ENCODE measurements at regions not wholly inside any gene's neighbourhood (a gene's known extent, or its start where the extent isn't known, plus 50 kb on each side); places are given as distances from the start of the nearest gene placed in this dataset.

DNA sequence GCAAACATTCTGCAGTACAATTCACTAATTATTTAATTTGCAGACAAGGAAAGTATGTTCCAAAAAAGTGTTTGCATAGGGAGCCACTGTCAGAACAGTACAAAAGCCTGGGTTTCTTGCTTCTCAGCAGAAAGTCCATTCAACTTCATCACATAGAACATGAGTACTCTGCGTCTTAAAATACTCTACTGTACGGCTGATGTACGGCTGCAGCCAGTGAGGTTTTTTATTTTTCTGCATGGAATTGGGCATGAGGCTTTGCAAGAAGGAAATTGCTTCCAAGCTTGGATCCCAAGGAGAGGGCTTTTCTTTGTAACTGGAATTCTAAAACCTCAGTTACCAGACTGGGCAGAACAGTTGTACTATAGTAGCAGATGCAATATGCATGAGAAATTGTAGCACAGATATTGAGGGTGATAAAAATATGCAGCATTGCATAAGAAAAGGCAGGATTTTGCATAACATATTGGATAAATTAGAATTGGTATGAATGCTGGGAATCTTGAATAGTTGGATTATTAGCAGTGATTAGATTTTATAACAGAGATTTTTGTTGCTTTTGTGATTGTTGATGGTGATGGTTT is 178.1 kb upstream of the CDH9 start:
- DNase-seq (ENCODE audit: low spot score): no peak
- TF ChIP-seq, protein P1, sequence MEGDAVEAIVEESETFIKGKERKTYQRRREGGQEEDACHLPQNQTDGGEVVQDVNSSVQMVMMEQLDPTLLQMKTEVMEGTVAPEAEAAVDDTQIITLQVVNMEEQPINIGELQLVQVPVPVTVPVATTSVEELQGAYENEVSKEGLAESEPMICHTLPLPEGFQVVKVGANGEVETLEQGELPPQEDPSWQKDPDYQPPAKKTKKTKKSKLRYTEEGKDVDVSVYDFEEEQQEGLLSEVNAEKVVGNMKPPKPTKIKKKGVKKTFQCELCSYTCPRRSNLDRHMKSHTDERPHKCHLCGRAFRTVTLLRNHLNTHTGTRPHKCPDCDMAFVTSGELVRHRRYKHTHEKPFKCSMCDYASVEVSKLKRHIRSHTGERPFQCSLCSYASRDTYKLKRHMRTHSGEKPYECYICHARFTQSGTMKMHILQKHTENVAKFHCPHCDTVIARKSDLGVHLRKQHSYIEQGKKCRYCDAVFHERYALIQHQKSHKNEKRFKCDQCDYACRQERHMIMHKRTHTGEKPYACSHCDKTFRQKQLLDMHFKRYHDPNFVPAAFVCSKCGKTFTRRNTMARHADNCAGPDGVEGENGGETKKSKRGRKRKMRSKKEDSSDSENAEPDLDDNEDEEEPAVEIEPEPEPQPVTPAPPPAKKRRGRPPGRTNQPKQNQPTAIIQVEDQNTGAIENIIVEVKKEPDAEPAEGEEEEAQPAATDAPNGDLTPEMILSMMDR (IDR thresholded peaks at IDR 0.05; ENCODE audit: extremely low read depth, missing control alignments): no peak

GRCh38 chr5:27208051-27208450 is 169.7 kb upstream of the CDH9 start:
- no peak for DNase-seq (ENCODE audit: low spot score)
- TF ChIP-seq, protein P1 (IDR thresholded peaks at IDR 0.05; ENCODE audit: extremely low read depth, missing control alignments): no peak

DNA sequence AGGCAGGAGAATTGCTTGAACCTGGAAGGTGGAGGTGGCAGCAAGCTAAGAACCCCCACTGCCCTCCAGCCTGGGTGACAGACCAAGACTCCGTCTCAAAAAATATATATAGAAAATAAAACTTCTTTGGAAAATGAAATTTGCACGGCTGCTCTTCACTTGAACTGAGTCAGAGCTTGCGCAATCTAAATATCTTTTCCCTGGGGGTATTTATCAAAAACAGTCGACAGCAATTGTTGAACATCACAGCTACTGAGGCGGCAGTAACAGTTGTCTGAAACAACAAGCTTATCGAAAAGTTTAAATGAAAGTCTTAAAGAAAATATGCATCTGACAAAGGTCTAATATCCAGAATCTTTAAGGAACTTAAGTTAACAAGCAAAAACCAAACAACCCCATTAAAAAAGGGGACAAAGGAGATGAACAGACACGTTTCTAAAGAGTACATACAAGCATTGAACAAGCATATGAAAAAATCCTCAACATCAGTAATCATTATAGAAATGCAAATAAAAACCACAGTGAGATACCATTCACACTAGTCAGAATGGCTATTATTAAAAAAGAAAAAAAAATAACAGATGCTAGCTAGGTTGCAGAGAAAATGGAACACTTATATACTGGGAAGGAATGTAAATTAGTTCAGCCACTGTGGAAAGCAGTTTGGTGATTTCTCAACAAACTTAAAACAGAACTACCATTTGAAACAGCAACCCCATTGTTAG is 153.6 kb upstream of the CDH9 start:
- DNase-seq (ENCODE audit: low spot score): no peak
- TF ChIP-seq, protein P1 (IDR thresholded peaks at IDR 0.05; ENCODE audit: extremely low read depth, missing control alignments): no peak

DNA sequence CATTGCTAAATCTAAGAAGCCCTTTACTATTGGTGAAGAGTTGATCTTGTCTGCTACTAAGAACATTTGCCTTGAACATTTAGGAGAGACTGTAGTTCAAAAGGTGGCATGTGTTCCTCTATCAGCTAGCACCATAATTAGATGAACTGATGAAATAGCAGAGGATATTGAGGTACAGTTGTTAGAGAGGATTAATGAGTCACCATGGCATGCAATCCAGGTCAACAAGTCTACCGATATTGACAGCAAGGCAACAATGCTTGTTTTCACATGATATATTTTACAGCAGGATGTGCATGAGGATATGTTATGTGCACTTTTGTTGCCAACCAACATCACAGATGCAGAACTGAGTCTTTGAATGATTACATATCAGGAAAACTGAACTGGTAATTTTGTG is 134.3 kb upstream of the CDH9 start:
- TF ChIP-seq, protein P1 (IDR thresholded peaks at IDR 0.05; ENCODE audit: extremely low read depth, missing control alignments): no peak
- no peak for DNase-seq (ENCODE audit: low spot score)

- TF ChIP-seq, protein P1 (IDR thresholded peaks at IDR 0.05; ENCODE audit: extremely low read depth, missing control alignments): no peak
- no peak for DNase-seq (ENCODE audit: low spot score)
Observed at GRCh38 chr5:27171761-27172261, 133.4 kb upstream of the CDH9 start.

GRCh38 chr5:27158775-27159174 is 120.4 kb upstream of the CDH9 start:
- no peak for DNase-seq (ENCODE audit: low spot score)
- TF ChIP-seq, protein P1 (IDR thresholded peaks at IDR 0.05; ENCODE audit: extremely low read depth, missing control alignments): no peak

DNA sequence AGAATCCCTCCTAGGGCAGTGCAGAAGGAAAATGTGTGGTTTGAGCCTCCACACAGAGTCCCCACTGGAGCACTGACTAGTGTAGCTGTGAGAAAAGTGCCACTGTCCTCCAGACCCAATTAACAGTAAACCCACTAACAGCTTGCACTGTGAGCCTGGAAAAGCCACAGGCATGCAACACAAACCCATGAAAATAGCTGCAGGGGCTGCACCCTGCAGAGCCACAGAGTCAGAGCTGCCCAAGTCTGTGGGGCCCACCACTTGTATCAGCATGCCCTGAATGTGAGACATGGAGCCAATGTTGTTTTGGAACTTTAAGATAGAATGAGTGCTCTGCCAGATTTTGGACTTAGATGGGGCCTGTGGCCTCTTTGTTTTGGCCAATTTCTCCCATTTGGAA is 119.8 kb upstream of the CDH9 start:
- DNase-seq (ENCODE audit: low spot score): no peak
- TF ChIP-seq, protein P1 (IDR thresholded peaks at IDR 0.05; ENCODE audit: extremely low read depth, missing control alignments): no peak
